Lung (tissue), 11 donors: ENCODE measurements at regions not wholly inside any gene's neighbourhood (a gene's known extent, or its start where the extent isn't known, plus 50 kb on each side); places are given as distances from the start of the nearest gene placed in this dataset.

ENCODE experiments used
- ATAC-seq: fragments of 200-7000 bp; cut with Tn5 transposase; one replicate; pipeline ENCODE4 v1.9.1; 2020; ENCODE audit warnings: moderate number of reproducible peaks; ENCODE audit not compliant: insufficient read depth, low FRiP score
- DNase-seq, 3 donors: peaks; one replicate each; pipeline ENCODE4 v3.0.0-alpha.2; 2013 to 2017
- H3K27ac ChIP-seq, 2 donors: one replicate each; pipeline ENCODE4 v1.5.1; 2013; ENCODE audit warnings: mild to moderate bottlenecking in 2 of 2, moderate library complexity in 2 of 2, control low read depth in 1 of 2, inconsistent platforms in 1 of 2, low read depth in 1 of 2, low read length in 1 of 2
- H3K27me3 ChIP-seq, 3 donors: one replicate each; pipeline ENCODE4 v1.5.1; 2013; ENCODE audit warnings: low read length in 2 of 3; ENCODE audit not compliant: control insufficient read depth in 3 of 3, insufficient read depth in 3 of 3
- H3K36me3 ChIP-seq, 4 donors: one replicate each; pipeline ENCODE4 v1.5.1; 2013; ENCODE audit warnings: low read length in 4 of 4, mild to moderate bottlenecking in 1 of 4, moderate library complexity in 1 of 4; ENCODE audit not compliant: control insufficient read depth in 4 of 4, insufficient read depth in 4 of 4
- H3K4me1 ChIP-seq, 5 donors: one replicate each; pipeline ENCODE4 v1.5.1; 2013; ENCODE audit warnings: low read length in 5 of 5, mild to moderate bottlenecking in 2 of 5, moderate library complexity in 1 of 5; ENCODE audit not compliant: control insufficient read depth in 5 of 5, insufficient read depth in 5 of 5
- H3K4me3 ChIP-seq: one replicate; pipeline ENCODE4 v1.5.1; 2013; ENCODE audit warnings: mild to moderate bottlenecking, control low read depth, moderate library complexity
- H3K9ac ChIP-seq, 2 donors: one replicate each; pipeline ENCODE4 v1.5.1; 2013; ENCODE audit warnings: low read length in 2 of 2, control low read depth in 1 of 2; ENCODE audit not compliant: insufficient read depth in 1 of 2
- H3K9me3 ChIP-seq, 4 donors: one replicate each; pipeline ENCODE4 v1.5.1; 2013; ENCODE audit warnings: low read length in 3 of 4, mild to moderate bottlenecking in 1 of 4, moderate library complexity in 1 of 4; ENCODE audit not compliant: control insufficient read depth in 4 of 4, insufficient read depth in 3 of 4
- CTCF ChIP-seq: IDR thresholded peaks from 2 replicates; pipeline ENCODE4 v1.5.1; 2012; ENCODE audit warnings: mild to moderate bottlenecking; ENCODE audit errors: control extremely low read depth, extremely low read depth
- WGBS, 2 donors: extraction: QIAGEN DNeasy Blood & Tissue Kit; methylation state at CpG; one replicate each; pipeline ENCODE4 v1.1.7; 2013; 5-methylcytosine and 5-hydroxymethylcytosine counted together
- donor health status: control.
- donor health status: control.
- donor health status: Bipolar disorder and iron deficiency.
- donor health status: healthy.
- donor health status: DM: yes; HTN: yes; CAD: no.

- Histone ChIP-seq H3K4me3 (no peak overlapping the region), H3K36me3 (no peaks in the 10 kb centered on the region), H3K9ac (no peak overlapping the region), H3K27me3 (no peaks in the 10 kb centered on the region), H3K27ac (no peak overlapping the region), H3K4me1 (no peaks in the 10 kb centered on the region), H3K9me3 (peaks cover 0 to 7% (median 1%) of the 10 kb centered on the region in 4 donors)
- no peak for TF ChIP-seq CTCF
- ATAC-seq (no peak), DNase-seq (no peak)
- 92 to 94% methylated on average over 4 of the region's 4 CpGs for WGBS, 2 donors
These were observed 392.2 kb downstream of the IRX1 start for GRCh38 chr5:3987867-3988266.

- no peak overlapping the region for H3K9ac ChIP-seq
- ATAC-seq, result no peak
- WGBS, 2 donors, result 65 to 70% methylated on average over 14 of the region's 14 CpGs
These were observed 398.3 kb downstream of the IRX1 start for GRCh38 chr5:3993856-3994473.

GRCh38 chr5:3994628-3995027, 399.0 kb downstream of the IRX1 start:
- no peak overlapping the region for H3K9ac ChIP-seq
- TF ChIP-seq CTCF, result no peak
- H3K9me3 ChIP-seq, result peaks cover 0 to 8% (median 1%) of the 10 kb centered on the region in 4 donors
- H3K27me3 ChIP-seq, result no peaks in the 10 kb centered on the region
- H3K36me3 ChIP-seq, result no peaks in the 10 kb centered on the region
- ATAC-seq (no peak), DNase-seq (peak in 1 of 3 donors; percentile 58)
- H3K4me1 ChIP-seq, result peaks cover 0 to 5% (median 0%) of the 10 kb centered on the region in 5 donors
- no peak overlapping the region for H3K27ac ChIP-seq
- no peak overlapping the region for H3K4me3 ChIP-seq

More at GRCh38 chr5:3993856-3994473, 398.3 kb downstream of the IRX1 start:
- Histone ChIP-seq H3K27me3 (no peaks in the 10 kb centered on the region), H3K27ac (no peak overlapping the region), H3K9me3 (peaks cover 0 to 8% (median 1%) of the 10 kb centered on the region in 4 donors), H3K4me1 (peaks cover 0 to 5% (median 0%) of the 10 kb centered on the region in 5 donors), H3K4me3 (no peak overlapping the region), H3K36me3 (no peaks in the 10 kb centered on the region)
- no peak for TF ChIP-seq CTCF
- DNase-seq, result no peak
